Fibroblast of the aortic adventitia (primary cell): ENCODE measurements at regions not wholly inside any gene's neighbourhood (a gene's known extent, or its start where the extent isn't known, plus 50 kb on each side); places are given as distances from the start of the nearest gene placed in this dataset.

Experiments used
- DNase-seq: peaks from one replicate; pipeline ENCODE4 v3.0.0-alpha.2; 2010; ENCODE audit warnings: low read depth
- H3K4me3 ChIP-seq: 2 replicates; pipeline ENCODE4 v1.5.1; 2011; ENCODE audit warnings: low read depth, mild to moderate bottlenecking, control low read depth, low read length, moderate library complexity
- TF ChIP-seq, protein P1 (sequence below): IDR thresholded peaks from 2 replicates; pipeline ENCODE4 v1.5.1; 2011; ENCODE audit warnings: mild to moderate bottlenecking, low read length, control low read depth, inconsistent platforms; ENCODE audit not compliant: insufficient read depth

DNA sequence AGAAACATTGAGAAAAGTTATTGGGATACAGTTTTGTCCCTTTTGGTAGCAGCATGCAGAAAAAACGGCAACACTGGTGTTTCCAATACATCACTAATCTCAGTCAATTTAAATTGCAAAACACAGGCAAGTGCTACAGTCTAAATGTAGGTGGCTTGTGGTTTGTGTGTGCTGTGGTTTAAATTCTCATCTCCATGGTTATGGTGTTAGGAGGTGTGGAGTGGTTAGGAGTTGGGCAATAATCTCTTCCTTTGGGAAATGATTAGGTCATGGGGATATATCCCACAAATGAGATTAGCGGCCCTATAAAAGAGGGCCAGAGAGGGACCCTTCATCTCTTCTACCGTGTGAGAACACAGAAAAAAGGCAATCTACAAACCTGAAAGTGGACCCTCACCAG lies 1344.3 kb downstream of the ADGRL3 start:
- no peak for DNase-seq
- TF ChIP-seq, protein P1, sequence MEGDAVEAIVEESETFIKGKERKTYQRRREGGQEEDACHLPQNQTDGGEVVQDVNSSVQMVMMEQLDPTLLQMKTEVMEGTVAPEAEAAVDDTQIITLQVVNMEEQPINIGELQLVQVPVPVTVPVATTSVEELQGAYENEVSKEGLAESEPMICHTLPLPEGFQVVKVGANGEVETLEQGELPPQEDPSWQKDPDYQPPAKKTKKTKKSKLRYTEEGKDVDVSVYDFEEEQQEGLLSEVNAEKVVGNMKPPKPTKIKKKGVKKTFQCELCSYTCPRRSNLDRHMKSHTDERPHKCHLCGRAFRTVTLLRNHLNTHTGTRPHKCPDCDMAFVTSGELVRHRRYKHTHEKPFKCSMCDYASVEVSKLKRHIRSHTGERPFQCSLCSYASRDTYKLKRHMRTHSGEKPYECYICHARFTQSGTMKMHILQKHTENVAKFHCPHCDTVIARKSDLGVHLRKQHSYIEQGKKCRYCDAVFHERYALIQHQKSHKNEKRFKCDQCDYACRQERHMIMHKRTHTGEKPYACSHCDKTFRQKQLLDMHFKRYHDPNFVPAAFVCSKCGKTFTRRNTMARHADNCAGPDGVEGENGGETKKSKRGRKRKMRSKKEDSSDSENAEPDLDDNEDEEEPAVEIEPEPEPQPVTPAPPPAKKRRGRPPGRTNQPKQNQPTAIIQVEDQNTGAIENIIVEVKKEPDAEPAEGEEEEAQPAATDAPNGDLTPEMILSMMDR, result no peak
- H3K4me3 ChIP-seq, result no peak overlapping the region

DNA sequence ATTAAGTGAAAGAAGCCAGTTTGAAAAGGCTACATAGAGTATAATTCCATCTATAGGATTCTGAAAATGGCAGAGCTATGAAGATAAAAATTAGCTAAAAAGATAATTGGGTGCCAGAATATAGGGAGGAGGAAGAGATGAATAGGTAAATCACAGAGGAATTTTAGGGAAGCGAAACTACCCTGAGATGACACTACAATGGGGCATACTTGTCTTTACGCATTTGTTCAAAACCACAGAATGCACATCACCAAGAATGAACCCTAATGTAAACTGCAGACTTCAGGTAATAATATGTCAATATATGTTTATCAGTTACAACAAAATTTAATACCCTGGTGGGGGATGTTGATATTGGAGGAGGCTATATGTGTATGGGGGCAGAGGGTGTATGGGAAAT lies 1342.9 kb downstream of the ADGRL3 start:
- TF ChIP-seq, protein P1, result no peak
- DNase-seq, result no peak

DNA sequence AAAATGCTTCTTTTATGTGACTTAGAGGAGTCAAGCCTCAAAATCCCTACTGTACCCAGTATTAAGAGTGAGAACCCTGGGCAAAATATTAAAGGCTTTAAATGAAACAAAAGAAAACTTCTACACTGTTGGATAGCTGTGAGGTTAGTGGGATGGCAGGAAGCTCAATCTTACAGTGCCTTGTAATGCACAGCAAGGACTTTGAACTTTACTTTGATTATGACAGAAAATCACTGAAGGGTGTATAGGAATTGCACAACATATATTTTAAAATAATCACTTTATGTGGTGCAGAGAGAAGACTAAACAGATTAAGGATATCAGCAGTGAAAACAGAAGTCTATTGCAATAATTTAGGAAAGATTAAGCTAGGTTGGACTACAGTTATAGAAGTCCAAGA lies 1333.4 kb downstream of the ADGRL3 start:
- TF ChIP-seq, protein P1, result no peak
- DNase-seq, result no peak
- no peak overlapping the region for H3K4me3 ChIP-seq

More for the DNA sequence above, 1342.9 kb downstream of the ADGRL3 start:
- H3K4me3 ChIP-seq, result no peak overlapping the region

DNA sequence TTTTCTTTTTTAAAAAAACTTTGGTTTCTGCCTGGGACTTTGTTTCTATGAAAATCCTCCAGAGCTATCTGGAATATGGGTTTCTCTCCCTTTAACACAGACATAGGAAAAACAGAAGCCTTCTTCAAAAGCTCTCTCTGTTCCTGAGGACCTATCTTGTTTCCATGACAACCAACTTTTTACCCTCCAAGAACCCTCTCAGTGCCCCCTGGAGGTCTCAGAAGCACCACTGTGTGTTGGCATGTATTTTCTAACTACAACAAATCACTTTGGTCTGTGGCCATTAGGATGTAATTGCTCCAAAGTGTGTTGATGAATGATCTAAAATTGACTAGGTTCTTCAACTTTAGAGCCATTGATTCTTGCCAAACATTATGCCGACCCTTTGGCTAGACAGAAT lies 1331.6 kb downstream of the ADGRL3 start:
- no peak overlapping the region for H3K4me3 ChIP-seq
- TF ChIP-seq, protein P1, result no peak
- DNase-seq, result no peak

DNA sequence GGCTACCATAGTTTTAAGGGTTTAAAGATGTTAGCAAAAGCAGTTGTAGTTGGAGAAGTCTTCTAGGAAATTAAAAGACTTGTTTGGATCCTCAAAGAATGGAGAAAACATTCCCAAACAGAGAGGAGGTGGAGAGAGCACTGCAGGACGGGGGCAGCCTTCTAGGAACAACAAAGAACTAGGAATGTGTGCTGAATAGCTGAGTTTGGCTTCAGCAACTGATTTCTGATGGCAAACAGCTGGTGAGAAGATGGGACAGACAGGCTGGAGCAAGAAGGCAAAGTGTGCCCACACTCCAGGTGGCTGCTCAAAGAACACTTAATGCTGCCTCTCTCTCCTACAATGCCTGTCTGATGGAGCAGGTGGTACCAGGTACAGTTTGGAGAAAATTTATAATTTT lies 1331.1 kb downstream of the ADGRL3 start:
- TF ChIP-seq, protein P1, result no peak
- no peak overlapping the region for H3K4me3 ChIP-seq
- no peak for DNase-seq

DNA sequence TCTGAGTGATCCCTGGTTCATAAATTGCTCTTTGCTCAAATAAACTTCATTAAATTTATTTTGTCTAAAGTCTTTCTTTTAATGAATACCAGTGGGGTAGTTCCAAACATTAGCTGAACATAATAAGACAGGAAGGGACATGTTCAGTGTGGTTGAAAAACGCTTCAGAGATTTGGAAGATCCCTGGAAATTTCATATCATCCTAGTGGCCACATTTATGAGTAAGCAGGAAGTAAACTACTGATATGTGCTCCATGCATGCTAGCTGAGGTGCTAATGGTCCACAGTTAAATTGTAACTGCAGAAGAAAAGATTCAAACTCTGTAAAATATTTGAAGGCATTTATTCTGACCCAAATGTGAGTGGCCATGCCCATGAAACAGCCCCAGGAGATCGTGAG lies 1328.7 kb downstream of the ADGRL3 start:
- no peak for DNase-seq
- no peak overlapping the region for H3K4me3 ChIP-seq
- TF ChIP-seq, protein P1, result no peak

DNA sequence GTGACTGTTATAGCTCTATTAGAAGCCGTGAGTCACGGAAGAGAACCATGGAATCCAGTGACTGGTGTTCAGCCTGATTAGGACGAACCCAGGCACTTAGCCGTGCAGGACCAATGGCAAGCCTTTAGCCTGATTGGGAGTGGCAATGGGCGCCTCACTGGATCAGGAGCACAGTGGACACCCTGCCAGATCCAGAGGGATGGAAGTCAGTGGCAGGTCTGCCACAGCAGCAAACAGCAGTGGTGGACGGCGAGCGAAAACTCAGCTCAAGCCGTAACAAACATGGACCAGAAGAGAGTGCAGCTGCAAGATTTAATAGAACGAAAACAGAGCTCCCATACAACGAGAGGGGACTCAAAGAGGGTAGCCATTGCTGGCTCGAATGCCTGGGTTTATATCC lies 1326.5 kb downstream of the ADGRL3 start:
- no peak overlapping the region for H3K4me3 ChIP-seq
- no peak for DNase-seq
- TF ChIP-seq, protein P1, result no peak
